GM19351 (cell line): ENCODE measurements at regions not wholly inside any gene's neighbourhood (a gene's known extent, or its start where the extent isn't known, plus 50 kb on each side); places are given as distances from the start of the nearest gene placed in this dataset.

Experiments
- ATAC-seq: cut with Tn5 transposase; IDR thresholded peaks from one replicate; pipeline ENCODE4 v1.9.1; 2021; ENCODE audit warnings: mild to moderate bottlenecking, moderate library complexity; ENCODE audit not compliant: unreplicated experiment

DNA sequence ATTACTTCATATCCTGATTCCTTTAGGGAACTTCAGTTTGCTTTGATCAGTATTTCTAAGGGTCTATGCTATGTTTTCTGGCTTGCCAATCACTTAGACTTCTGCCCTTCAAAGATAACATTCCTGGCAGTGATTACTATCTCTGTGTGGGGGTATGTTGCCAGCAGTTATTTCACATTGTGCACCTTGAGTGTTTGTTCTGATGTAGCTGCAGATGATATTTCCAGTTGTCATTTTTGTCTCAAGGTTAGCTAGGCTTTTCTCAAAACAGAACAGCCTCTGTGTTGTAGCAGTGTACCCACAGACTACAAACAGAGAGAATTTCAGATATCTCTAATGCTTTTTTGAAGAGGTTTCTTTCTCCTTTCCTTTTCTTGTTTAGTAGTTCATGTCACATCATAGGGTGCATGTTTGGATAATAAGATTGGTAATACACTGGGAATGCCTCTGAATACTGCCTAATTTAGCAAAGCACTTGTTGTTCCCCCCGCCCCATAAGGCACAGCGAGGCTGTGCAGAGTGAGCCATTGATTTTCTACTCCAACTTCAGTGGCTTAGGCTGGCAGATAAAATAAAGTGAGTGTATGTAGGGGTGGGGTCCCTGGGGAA is 134.7 kb upstream of the AGR3 start:
- ATAC-seq, result no peak

- ATAC-seq, result no peak
These were observed 137.3 kb upstream of the AGR3 start for GRCh38 chr7:17019106-17019505.

- no peak for ATAC-seq
These were observed 138.5 kb upstream of the AGR3 start for GRCh38 chr7:17020250-17020649.

DNA sequence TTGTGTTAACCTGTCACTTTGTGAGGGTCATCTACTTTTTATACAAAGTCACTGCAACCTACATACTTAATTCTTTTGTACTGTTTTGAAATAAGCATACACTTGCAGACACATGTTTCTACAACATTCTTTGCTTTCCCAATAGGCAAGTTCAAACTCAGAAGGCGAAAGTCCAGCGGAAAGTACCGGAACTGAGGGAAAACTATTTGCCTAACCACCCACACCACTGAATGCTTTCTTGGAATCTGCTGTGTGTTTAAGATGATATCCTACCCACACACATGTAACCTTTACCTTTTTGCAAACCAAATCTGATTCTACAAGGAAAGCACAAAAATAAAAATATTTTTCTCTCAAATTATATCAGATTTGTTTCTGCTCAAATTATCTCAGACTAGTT is 139.4 kb upstream of the AGR3 start:
- no peak for ATAC-seq

DNA sequence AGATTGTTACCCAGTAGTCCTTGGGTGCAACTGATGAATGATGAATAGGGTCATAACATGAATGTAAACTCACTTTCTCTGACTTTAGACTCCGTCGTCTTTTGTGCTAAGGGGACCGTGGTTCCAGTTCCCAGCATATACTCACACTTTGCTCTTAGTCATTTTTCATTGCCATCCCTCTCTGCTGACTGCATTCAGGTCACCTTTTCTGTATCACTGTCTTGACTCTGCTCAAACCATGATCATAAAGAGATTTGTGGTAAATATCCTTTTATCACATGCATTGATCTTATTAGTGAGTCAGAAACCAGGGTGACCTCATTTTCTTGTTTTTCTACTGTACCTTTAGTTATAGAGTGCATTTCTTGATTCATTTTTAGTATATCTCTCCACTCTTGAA is 141.1 kb upstream of the AGR3 start:
- no peak for ATAC-seq

DNA sequence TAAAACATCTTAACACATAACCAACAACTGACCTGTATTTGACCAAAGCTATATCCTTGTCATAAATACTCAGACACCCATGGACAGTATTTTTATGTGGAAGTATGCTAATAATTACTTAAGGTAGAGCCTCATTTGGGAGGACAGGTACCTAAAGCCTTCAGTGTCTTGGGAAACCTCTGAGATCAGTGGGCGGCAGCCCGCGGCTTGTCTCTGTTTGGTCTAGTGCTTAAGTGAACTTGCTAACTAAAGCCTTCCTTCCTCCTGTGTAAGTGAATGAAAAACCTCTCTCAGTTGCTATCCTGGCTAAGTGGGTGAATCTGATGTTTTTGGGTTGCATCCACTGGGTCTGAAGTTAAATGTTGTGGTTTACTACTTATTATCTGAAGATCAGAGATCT is 144.5 kb upstream of the AGR3 start:
- ATAC-seq, result no peak

- ATAC-seq, result no peak
These were observed 145.5 kb upstream of the AGR3 start for GRCh38 chr7:17027143-17027788.

DNA sequence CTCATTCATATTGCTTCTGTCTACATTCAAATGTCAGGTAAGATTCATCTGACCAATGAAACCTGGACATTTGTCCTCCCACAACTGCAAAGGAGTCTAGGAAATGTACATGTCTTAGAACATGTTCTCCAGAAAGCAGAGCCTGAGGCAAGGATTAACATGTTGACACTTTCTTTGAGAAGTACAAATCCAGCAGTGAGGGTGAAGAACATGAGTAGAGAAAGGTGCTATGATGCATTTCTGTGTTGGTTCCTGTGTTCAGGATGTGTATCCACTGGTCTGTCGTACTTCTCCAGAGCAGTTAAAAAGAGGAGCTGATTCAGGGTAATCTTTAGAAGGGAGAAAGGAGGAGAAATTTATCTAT is 146.0 kb upstream of the AGR3 start:
- ATAC-seq, result no peak

DNA sequence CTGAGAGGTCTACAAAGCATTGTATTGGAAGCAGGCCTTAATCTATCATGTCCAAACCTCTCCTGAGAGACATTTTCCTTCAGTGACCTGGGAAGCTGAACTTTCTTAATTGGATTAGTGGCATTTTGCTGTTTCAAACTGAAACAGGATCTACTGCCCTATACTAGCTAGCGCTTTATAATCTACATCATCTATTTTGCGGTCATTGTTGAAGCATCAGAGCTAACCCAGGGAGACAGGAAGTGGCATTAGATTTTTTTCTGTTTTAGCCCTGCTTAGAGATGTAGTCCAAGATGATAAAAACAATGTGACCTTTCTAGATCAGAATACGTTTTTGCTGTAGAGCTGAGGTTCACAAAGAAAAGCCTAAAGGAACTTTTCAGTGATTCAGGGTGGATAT is 147.4 kb upstream of the AGR3 start:
- no peak for ATAC-seq

- ATAC-seq, result no peak
These were observed 148.8 kb upstream of the AGR3 start for GRCh38 chr7:17030559-17030958.

DNA sequence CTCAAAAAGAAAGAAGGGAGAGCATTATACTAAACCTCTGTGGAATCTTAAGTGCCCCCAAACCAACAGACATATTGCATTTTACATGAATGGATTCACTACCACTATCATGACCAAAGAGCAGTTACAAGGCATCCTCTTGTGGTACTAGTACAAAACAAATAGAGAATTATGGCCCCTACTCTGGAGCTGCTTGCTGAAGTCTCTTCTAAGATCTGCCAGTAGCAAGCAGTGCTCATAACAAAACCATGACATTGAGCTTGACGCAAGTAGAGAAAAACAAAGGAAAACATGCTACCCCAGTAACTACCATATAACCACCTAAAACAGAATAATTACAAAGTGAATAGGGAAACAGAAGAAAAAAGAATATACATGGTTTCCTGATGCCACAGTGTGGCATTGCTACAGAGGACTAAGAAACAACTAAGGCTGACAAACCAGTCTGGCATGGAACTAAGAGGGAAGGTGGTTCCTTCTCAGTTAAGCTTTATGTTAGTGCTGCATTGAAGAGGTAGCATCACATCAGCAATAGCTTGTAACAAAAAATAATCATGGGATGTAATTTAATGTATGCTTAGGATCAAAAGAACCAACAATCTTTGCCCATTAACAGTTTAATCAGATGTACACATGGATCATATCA is 150.2 kb upstream of the AGR3 start:
- ATAC-seq, result no peak

GRCh38 chr7:17033245-17033644 is 151.5 kb upstream of the AGR3 start:
- no peak for ATAC-seq

GRCh38 chr7:17036584-17036983 is 154.8 kb upstream of the AGR3 start:
- no peak for ATAC-seq

GRCh38 chr7:17037356-17037755 is 155.6 kb upstream of the AGR3 start:
- ATAC-seq, result no peak

GRCh38 chr7:17038160-17038782 is 156.5 kb upstream of the AGR3 start:
- ATAC-seq, result no peak

DNA sequence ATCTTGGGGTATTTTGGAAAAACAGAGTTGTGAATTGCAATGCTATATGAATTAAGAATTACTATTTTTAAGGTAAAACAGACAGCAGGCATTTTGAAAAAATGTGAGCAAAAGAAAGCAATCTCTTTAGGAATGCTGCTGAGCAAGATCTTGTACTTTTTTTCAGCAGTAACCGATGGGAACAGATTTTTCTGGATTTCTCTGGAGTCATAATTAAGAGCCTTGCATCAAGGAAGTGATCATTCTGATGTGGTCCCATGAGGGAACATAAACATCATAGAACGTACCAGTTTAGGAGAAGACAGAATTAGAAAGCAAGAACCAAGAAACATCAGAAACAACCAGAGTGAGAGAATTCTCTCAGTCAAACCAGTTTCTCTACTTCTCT is 157.0 kb upstream of the AGR3 start:
- ATAC-seq, result no peak

DNA sequence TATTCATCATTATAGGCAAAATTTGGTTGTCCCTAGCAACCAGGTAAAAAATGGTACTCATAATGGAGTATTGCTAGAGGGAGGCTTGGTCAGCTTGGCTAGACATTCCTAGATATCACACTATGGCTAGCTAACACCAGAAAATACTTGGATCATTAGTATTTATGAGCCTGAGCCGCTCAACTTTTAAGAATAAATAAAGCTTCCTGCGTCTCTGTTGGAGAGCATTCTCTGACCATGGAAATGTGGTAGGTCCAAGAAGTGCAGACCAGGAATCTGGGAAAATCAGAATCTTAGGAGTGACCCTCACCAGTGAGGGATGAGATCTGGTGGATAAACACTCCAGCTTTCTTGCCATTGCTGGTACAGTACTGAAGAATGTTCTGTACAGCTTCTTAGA is 157.6 kb upstream of the AGR3 start:
- ATAC-seq, result no peak

- no peak for ATAC-seq
These were observed 158.9 kb upstream of the AGR3 start for GRCh38 chr7:17040716-17041115.

DNA sequence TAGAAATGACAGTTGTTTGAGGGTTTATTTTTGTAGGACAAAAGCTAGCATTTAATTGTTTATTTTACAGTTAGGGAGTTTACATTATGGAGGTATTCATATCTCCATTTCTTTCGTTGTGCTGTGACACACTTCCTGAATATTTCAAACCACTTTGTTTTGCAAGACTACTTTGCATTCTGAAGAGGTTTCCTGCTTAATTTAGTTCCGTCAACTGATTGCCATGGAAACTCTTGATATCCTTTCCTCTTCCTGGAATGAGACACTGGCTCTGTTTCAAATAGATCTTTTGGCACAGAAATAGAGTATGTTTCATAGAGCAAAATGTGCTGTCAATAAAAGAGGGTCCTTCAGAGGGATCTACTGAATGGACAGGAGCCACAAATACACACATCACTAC is 159.5 kb upstream of the AGR3 start:
- no peak for ATAC-seq

GRCh38 chr7:17042211-17042610 is 160.4 kb upstream of the AGR3 start:
- ATAC-seq, result no peak

GRCh38 chr7:17043012-17043877 is 161.5 kb upstream of the AGR3 start:
- no peak for ATAC-seq
